SK-N-MC (cell line): ENCODE measurements at regions not wholly inside any gene's neighbourhood (a gene's known extent, or its start where the extent isn't known, plus 50 kb on each side); places are given as distances from the start of the nearest gene placed in this dataset.

ENCODE experiments used
- DNase-seq: peaks from one replicate; pipeline ENCODE4 v3.0.0-alpha.2; 2011; ENCODE audit warnings: low read depth, low spot score
- H3K27ac ChIP-seq: fragments of 200-600 bp; sonication (generic); 2 replicates; pipeline ENCODE4 v1.5.1; 2016; ENCODE audit warnings: mixed run types
- H3K36me3 ChIP-seq: fragments of 200-600 bp; sonication (generic); 2 replicates; pipeline ENCODE4 v1.6.1; 2017; ENCODE audit warnings: antibody characterized with exemption, low read length, mixed read lengths; ENCODE audit not compliant: insufficient read depth
- H3K4me3 ChIP-seq: fragments of 200-600 bp; sonication (generic); 2 replicates; pipeline ENCODE4 v1.5.1; 2016
- H3K9ac ChIP-seq: fragments of 200-600 bp; sonication (generic); 2 replicates; pipeline ENCODE4 v1.8.0; 2017; ENCODE audit warnings: mixed run types, mixed read lengths; ENCODE audit not compliant: insufficient read length
- H3K9me3 ChIP-seq: fragments of 200-600 bp; sonication (generic); 2 replicates; pipeline ENCODE4 v1.6.1; 2017; ENCODE audit warnings: low read depth, mild to moderate bottlenecking, antibody characterized with exemption, low read length, moderate library complexity, mixed read lengths
- EZH2 ChIP-seq: fragments of 200-600 bp; sonication (generic); IDR thresholded peaks from one replicate; pipeline ENCODE4 v1.6.1; 2017; ENCODE audit warnings: antibody characterized with exemption
- FOXP2 ChIP-seq: optimal IDR thresholded peaks from 2 replicates; pipeline ENCODE3; 2011; ENCODE audit warnings: mild to moderate bottlenecking, moderate library complexity; ENCODE audit not compliant: insufficient read depth; ENCODE audit errors: extremely low read length, control extremely low read depth
- POLR2AphosphoS5 ChIP-seq: IDR thresholded peaks from 2 replicates; pipeline ENCODE4 v1.6.1; 2012; ENCODE audit warnings: mild to moderate bottlenecking, low read depth, low read length, borderline replicate concordance

DNA sequence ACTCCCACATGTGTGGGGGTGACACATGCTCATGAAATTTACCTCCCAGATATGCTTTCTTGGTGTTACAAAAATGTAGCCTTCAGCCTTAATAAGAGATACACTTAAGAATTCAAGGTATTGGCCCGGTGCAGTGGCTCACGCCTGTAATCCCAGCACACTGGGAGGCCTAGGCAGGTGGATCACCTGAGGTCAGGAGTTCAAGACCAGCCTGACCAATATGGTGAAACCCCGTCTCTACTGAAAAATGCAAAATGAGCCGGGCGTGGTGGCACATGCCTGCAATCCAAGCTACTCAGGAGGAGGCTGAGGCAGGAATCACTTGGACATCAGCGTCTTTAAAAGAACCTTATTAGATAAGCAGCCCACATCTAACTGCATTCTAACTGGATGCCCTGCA lies 614.3 kb upstream of the CDH4 start:
- H3K4me3 ChIP-seq: no peak overlapping the region
- no peaks in the 10 kb centered on the region for H3K36me3 ChIP-seq
- DNase-seq: no peak
- H3K9ac ChIP-seq: no peak overlapping the region
- TF ChIP-seq EZH2 (no peak), POLR2AphosphoS5 (no peak), FOXP2 (no peak)
- H3K9me3 ChIP-seq: no peaks in the 10 kb centered on the region
- H3K27ac ChIP-seq: no peak overlapping the region

DNA sequence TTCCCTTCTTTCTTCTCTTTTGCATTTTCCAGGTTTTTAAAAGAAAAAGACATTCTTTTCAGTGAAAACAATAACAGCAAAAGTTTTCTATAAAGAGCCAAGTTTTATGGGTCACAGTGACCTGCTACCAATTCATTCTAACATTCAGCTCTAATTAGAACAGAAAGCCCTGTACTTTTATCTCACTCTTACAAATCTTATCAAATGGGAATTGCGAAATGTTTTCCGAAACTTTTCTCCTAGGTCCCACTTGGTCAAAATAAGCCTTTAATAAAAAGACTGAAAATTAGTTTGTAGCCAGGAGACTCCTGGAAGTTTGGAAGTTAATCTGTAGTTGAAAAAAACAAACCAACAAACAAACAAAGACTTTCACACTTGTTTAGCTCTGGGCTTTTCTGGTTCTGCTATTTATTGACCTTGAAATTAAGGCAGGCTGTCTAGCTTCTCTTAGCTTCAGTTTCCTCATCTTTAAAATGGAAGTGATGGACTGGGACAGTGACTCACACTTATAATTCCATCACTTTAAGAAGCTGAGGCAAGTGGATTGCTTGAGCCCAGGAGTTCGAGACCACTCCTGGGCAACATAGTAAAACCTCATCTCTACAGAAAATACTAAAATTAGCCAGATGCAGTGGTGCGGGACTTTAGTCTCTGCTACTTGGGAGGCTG lies 613.5 kb upstream of the CDH4 start:
- TF ChIP-seq FOXP2 (no peak), POLR2AphosphoS5 (no peak), EZH2 (no peak)

DNA sequence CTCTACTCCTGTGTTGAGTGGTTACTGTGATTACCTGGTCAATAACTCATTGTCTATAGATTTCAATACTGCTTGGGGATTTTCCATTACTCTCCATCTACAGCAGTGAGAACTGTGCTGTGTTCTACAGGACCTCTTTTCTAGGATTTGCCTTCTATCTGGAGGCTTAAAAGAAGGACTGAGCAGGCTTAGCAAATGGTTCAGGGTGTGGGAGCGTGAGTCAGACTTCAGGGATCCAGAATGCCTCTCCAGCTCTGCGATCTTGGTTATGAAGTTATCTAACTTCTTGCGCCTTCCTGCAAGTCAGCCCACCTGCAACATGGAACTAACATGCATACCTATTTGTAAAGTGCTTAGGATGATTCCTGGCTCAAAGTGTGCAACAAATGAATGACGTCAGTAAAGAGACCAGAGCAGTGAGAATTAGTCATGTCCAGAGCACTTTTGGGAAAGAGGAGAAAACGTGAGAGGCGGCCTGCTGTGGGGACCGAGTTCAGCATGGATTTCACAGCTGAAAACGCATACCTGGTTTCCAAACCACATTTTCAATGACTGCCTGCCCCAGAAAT lies 610.1 kb upstream of the CDH4 start:
- H3K9ac ChIP-seq: no peak overlapping the region
- no peak for DNase-seq

More for the DNA sequence above, 613.5 kb upstream of the CDH4 start:
- DNase-seq: no peak
- Histone ChIP-seq H3K27ac (no peak overlapping the region), H3K9me3 (no peaks in the 10 kb centered on the region), H3K36me3 (no peaks in the 10 kb centered on the region), H3K9ac (no peak overlapping the region), H3K4me3 (no peak overlapping the region)

GRCh38 chr20:60642541-60642940 lies 609.5 kb upstream of the CDH4 start:
- no peaks in the 10 kb centered on the region for H3K9me3 ChIP-seq
- H3K4me3 ChIP-seq: no peak overlapping the region
- no peaks in the 10 kb centered on the region for H3K36me3 ChIP-seq
- H3K27ac ChIP-seq: no peak overlapping the region
- TF ChIP-seq FOXP2 (no peak), EZH2 (no peak), POLR2AphosphoS5 (no peak)
- DNase-seq: no peak
- no peak overlapping the region for H3K9ac ChIP-seq

More for the DNA sequence above, 610.1 kb upstream of the CDH4 start:
- no peaks in the 10 kb centered on the region for H3K36me3 ChIP-seq
- H3K27ac ChIP-seq: no peak overlapping the region
- no peak overlapping the region for H3K4me3 ChIP-seq
- TF ChIP-seq FOXP2 (no peak), EZH2 (no peak), POLR2AphosphoS5 (no peak)
- H3K9me3 ChIP-seq: no peaks in the 10 kb centered on the region

GRCh38 chr20:60648556-60648955 lies 603.5 kb upstream of the CDH4 start:
- TF ChIP-seq POLR2AphosphoS5: no peak
- no peak for TF ChIP-seq FOXP2
- TF ChIP-seq EZH2: no peak
- no peak for DNase-seq
- Histone ChIP-seq H3K27ac (no peak overlapping the region), H3K36me3 (no peaks in the 10 kb centered on the region), H3K4me3 (no peak overlapping the region), H3K9ac (no peak overlapping the region), H3K9me3 (no peaks in the 10 kb centered on the region)

DNA sequence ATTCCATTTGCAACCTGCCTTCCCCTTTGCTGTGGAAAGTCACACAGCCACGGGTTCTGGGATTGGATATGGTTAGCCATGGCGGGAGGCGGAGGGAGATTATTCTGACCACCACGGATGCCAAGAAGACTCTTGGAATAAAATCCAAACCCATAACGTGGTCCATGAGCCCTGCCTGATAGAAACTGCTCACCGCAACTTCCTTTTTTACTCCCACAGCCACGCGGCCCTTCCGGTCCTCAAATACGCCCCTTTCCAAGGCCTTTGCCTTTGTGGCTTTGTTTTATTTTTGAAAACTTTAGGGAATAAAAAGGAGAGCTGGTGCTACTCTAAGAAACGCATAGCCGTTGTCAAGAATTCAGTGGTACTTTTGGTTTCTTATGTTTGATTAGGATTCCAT lies 602.5 kb upstream of the CDH4 start:
- Histone ChIP-seq H3K4me3 (no peak overlapping the region), H3K9ac (no peak overlapping the region), H3K36me3 (no peaks in the 10 kb centered on the region), H3K9me3 (no peaks in the 10 kb centered on the region), H3K27ac (no peak overlapping the region)
- no peak for TF ChIP-seq EZH2
- TF ChIP-seq POLR2AphosphoS5: no peak
- TF ChIP-seq FOXP2: no peak
- no peak for DNase-seq

DNA sequence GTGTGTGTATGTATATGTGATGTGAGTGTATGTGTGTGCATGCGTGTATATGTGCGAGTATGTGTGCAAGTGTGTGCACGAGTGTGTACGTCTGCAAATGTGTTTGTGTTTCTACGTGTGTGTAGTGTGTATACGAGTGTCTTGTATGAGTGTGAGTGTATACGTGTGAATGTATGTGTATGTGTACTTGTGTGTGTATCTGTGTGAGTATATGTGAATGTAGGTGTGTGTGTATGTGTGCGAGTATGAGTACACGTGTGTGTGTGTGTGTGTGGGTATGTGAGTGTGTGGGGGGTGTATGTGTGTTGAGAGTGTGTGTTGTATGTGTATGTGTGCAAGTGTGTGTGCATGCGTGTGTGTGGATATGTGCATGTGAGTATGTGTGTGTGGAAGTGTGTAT lies 602.0 kb upstream of the CDH4 start:
- DNase-seq: no peak
- H3K36me3 ChIP-seq: no peaks in the 10 kb centered on the region
- TF ChIP-seq FOXP2 (no peak), POLR2AphosphoS5 (no peak), EZH2 (no peak)
- H3K27ac ChIP-seq: no peak overlapping the region
- H3K4me3 ChIP-seq: no peak overlapping the region
- no peaks in the 10 kb centered on the region for H3K9me3 ChIP-seq
- no peak overlapping the region for H3K9ac ChIP-seq

DNA sequence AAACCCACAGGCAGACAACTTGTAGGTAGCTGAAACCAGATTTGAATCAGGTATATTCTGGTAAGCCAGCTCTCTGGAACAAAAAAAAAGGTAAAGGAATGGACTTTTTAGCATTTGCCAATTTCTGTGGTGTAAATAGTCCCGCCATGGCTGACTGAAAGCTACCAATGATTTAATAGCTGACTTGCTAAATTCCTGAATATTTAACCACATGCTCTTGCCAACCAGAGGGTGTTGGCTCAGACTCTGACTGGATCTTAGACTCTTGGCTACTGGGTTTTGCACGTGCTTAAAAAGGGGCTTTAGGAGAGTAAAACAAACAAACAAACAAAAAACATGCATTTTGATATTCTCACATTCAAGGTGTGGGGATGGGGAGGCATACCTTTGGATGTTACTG lies 600.0 kb upstream of the CDH4 start:
- no peak for TF ChIP-seq FOXP2
- TF ChIP-seq POLR2AphosphoS5: no peak
- no peak for TF ChIP-seq EZH2
- H3K36me3 ChIP-seq: no peaks in the 10 kb centered on the region
- no peak for DNase-seq
- H3K27ac ChIP-seq: no peak overlapping the region
- no peak overlapping the region for H3K4me3 ChIP-seq
- no peak overlapping the region for H3K9ac ChIP-seq
- H3K9me3 ChIP-seq: no peaks in the 10 kb centered on the region

- TF ChIP-seq EZH2 (no peak), POLR2AphosphoS5 (no peak), FOXP2 (no peak)
- H3K9ac ChIP-seq: no peak overlapping the region
- DNase-seq: no peak
- H3K9me3 ChIP-seq: no peaks in the 10 kb centered on the region
- H3K27ac ChIP-seq: no peak overlapping the region
- H3K36me3 ChIP-seq: no peaks in the 10 kb centered on the region
- no peak overlapping the region for H3K4me3 ChIP-seq
These were observed 599.4 kb upstream of the CDH4 start for GRCh38 chr20:60652615-60653014.
